Thyroid gland (tissue), 4 donors: ENCODE measurements at regions not wholly inside any gene's neighbourhood (a gene's known extent, or its start where the extent isn't known, plus 50 kb on each side); places are given as distances from the start of the nearest gene placed in this dataset.

Experiments used
- CTCF ChIP-seq, 6 experiments: fragments of 200-600 bp in 3 of 6; fragments of 450-650 bp in 3 of 6; sonication (generic) in 3 of 6; IDR thresholded peaks; one replicate each; pipeline ENCODE4 v1.5.1; 2016 to 2019; ENCODE audit warnings: antibody characterized with exemption in 6 of 6, mild to moderate bottlenecking in 2 of 6, inconsistent platforms in 1 of 6, moderate library complexity in 1 of 6
- POLR2A ChIP-seq, 2 donors: fragments of 450-650 bp; IDR thresholded peaks; one replicate each; pipeline ENCODE4 v1.6.1; 2017; ENCODE audit warnings: antibody characterized with exemption in 2 of 2, mild to moderate bottlenecking in 2 of 2, moderate library complexity in 1 of 2

- TF ChIP-seq CTCF (IDR thresholded peaks at IDR 0.05) (no peak), POLR2A (IDR thresholded peaks at IDR 0.05) (no peak)
Measured at GRCh38 chr2:131828164-131828561, 300.5 kb downstream of the CCDC74A start.
